Psoas muscle (tissue), 7 donors: ENCODE measurements at regions not wholly inside any gene's neighbourhood (a gene's known extent, or its start where the extent isn't known, plus 50 kb on each side); places are given as distances from the start of the nearest gene placed in this dataset.

Source experiments
- ATAC-seq, 4 donors: fragments of 200-7000 bp; cut with Tn5 transposase; one replicate each; pipeline ENCODE4 v1.9.1; 2020; ENCODE audit warnings: moderate library complexity in 3 of 4, mild to moderate bottlenecking in 2 of 4
- DNase-seq, 2 donors: peaks; one replicate each; pipeline ENCODE4 v3.0.0-alpha.2; 2020
- H3K27ac ChIP-seq: fragments of 200-600 bp; one replicate; pipeline ENCODE4 v1.8.0; 2022
- H3K27me3 ChIP-seq, 3 donors: fragments of 200-600 bp in 1 of 3; one replicate each; pipeline versions ENCODE4 v1.6.1 to v1.8.0; 2013 to 2022; ENCODE audit warnings: low read length in 2 of 3, mild to moderate bottlenecking in 2 of 3, moderate library complexity in 1 of 3; ENCODE audit not compliant: insufficient read depth in 3 of 3
- H3K36me3 ChIP-seq, 2 donors: fragments of 200-600 bp in 1 of 2; one replicate each; pipeline versions ENCODE4 v1.6.1 to v1.8.0; 2013 to 2022; ENCODE audit warnings: low read depth in 1 of 2, mild to moderate bottlenecking in 1 of 2, moderate library complexity in 1 of 2; ENCODE audit not compliant: insufficient read depth in 1 of 2
- H3K4me1 ChIP-seq: fragments of 200-600 bp; one replicate; pipeline ENCODE4 v1.8.0; 2022
- H3K4me3 ChIP-seq: fragments of 200-600 bp; one replicate; pipeline ENCODE4 v1.8.0; 2022; ENCODE audit warnings: mild to moderate bottlenecking
- H3K9me3 ChIP-seq: fragments of 200-600 bp; one replicate; pipeline ENCODE4 v1.8.0; 2022
- WGBS, 3 donors: extraction: QIAGEN DNeasy Blood & Tissue Kit; methylation state at CpG; one replicate each; pipeline versions ENCODE4 v1.1.6 to v1.1.7; 2013; 5-methylcytosine and 5-hydroxymethylcytosine counted together
- intact Hi-C, 2 donors: fragments of 100-400 bp; cut with DNase I; formaldehyde crosslinking; loops; one replicate each; pipeline versions ENCODE4 v1.11.0 to v1.14.2; 2022
- TF ChIP-seq, protein P1 (sequence below): fragments of 200-600 bp; IDR thresholded peaks from one replicate; pipeline ENCODE4 v1.8.0; 2022; ENCODE audit warnings: antibody characterized with exemption
- donor health status: healthy with polysubstance abuse.
- donor health status: DM: no; HTN: no; CAD: no; lungs with moderate emphysema.
- donor health status: Bipolar disorder and iron deficiency.
- donor health status: healthy.
- donor health status: DM: yes; HTN: yes; CAD: no.
- donor health status: DM: no; HTN: no; CAD: no.
- donor health status: DM: yes; HTN: yes; CAD: no.

DNA sequence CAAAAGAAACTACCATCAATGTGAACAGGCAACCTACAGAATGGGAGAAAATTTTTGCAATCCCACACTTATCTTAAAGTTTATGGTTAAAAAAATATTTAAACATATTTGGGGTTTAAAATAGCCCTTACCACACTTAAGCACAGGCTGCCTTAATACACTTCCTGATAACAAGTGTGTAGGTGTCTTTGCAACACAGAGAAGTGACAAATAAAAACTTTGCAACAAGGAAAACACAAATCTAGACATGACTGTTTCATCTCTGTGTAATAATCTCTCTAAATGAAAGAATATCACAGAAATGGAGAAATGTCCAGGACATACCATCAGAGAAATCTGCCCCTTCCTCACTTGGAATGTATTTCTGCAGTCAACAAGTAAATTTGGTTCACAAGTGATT is 464.1 kb upstream of the ARHGEF26 start:
- intact Hi-C loops = no loop called here
- TF ChIP-seq, protein P1, sequence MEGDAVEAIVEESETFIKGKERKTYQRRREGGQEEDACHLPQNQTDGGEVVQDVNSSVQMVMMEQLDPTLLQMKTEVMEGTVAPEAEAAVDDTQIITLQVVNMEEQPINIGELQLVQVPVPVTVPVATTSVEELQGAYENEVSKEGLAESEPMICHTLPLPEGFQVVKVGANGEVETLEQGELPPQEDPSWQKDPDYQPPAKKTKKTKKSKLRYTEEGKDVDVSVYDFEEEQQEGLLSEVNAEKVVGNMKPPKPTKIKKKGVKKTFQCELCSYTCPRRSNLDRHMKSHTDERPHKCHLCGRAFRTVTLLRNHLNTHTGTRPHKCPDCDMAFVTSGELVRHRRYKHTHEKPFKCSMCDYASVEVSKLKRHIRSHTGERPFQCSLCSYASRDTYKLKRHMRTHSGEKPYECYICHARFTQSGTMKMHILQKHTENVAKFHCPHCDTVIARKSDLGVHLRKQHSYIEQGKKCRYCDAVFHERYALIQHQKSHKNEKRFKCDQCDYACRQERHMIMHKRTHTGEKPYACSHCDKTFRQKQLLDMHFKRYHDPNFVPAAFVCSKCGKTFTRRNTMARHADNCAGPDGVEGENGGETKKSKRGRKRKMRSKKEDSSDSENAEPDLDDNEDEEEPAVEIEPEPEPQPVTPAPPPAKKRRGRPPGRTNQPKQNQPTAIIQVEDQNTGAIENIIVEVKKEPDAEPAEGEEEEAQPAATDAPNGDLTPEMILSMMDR = no peak
- no peak overlapping the region for H3K4me3 ChIP-seq
- DNase-seq (no peak), ATAC-seq (no peak)
- H3K9me3 ChIP-seq = no peaks in the 10 kb centered on the region
- H3K27me3 ChIP-seq = no peaks in the 10 kb centered on the region
- no peak overlapping the region for H3K27ac ChIP-seq
- H3K4me1 ChIP-seq = no peaks in the 10 kb centered on the region
- no peaks in the 10 kb centered on the region for H3K36me3 ChIP-seq

DNA sequence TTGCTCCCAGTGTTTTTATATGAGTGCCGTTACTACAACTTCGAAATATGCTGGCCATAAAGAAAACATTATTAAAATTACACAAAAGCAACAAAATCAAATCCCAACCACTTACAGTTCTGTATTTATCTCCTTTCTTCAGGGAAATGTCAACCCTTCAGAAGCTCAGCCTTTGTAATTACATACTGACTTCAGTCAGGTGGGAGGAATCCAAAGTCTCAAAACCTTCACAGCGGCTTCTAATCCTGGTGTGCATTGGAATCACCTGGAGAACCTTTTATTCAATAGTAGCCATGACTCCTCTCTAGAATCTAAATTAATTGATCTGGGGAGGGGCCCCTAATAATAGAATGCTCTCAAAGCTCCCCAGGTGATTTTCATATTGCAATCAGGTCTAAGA is 463.7 kb upstream of the ARHGEF26 start:
- TF ChIP-seq, protein P1 = no peak
- ATAC-seq (no peak), DNase-seq (no peak)
- Histone ChIP-seq H3K27me3 (no peaks in the 10 kb centered on the region), H3K36me3 (no peaks in the 10 kb centered on the region), H3K27ac (no peak overlapping the region), H3K4me1 (no peaks in the 10 kb centered on the region), H3K4me3 (no peak overlapping the region), H3K9me3 (no peaks in the 10 kb centered on the region)
- WGBS, 3 donors = 91 to 97% (median 96%) methylated on average over 3 of the region's 3 CpGs
- intact Hi-C loops = no loop called here

DNA sequence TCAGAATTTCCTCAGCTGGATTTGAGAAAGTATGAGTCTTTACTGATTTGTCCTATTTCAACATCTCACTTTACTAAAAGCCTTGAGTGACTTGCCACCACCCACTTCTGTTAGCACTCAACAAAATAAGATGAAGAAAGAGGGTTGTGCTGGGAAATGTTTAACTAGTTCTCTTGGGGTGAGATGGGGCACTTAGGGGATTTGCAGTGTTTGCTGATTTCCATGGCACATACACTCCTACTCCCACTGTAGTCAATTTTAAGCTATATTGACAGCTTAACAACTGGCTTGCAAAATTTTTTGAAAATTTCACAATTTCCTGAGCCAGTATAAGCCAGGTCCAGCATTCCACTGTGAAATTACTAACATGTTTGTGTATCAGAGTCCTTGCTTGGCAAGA is 463.1 kb upstream of the ARHGEF26 start:
- no peaks in the 10 kb centered on the region for H3K36me3 ChIP-seq
- intact Hi-C loops = no loop called here
- DNase-seq (no peak), ATAC-seq (peak in 2 of 4 donors; percentile 13 to 36)
- H3K4me3 ChIP-seq = no peak overlapping the region
- no peaks in the 10 kb centered on the region for H3K9me3 ChIP-seq
- TF ChIP-seq, protein P1 = no peak
- no peaks in the 10 kb centered on the region for H3K4me1 ChIP-seq
- no peak overlapping the region for H3K27ac ChIP-seq
- H3K27me3 ChIP-seq = no peaks in the 10 kb centered on the region

DNA sequence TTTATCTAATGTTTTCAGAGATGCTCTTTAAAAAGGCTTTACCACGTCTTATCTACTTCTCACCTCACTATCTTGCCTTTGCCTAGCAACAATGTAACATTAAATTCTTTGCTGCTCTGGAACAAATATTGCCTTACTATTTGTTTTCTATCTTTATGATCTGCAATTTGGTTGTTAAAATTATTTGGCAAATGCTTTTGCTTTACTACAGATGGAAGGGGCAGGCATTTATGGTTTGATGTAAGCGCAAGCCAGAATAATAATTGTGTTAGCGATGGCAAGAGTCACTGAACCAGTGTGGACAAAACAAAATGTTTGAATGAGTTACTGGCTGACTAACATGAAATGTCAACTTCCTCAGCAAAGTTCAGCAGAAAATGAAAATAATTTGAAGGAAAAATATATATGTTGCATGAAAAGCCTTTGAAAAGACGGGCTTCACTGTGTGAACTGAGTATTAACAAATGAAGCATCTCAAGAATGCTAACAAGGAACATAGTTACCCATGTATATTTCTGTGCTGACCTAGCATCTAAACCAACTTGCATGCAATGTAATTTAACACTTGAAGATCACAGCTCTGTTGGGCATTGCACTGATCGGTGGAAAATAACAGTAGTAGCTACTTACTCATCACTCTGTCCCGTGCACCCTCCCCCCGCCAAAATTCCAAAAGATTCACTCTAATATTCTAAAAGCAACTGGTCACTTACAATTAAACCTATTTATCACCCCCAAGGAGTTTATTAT is 454.0 kb upstream of the ARHGEF26 start:
- Histone ChIP-seq H3K4me3 (no peak overlapping the region), H3K4me1 (no peaks in the 10 kb centered on the region), H3K36me3 (no peaks in the 10 kb centered on the region), H3K27ac (no peak overlapping the region), H3K27me3 (no peaks in the 10 kb centered on the region), H3K9me3 (no peaks in the 10 kb centered on the region)
- ATAC-seq = no peak
- no peak for DNase-seq
- 68 to 82% (median 75%) methylated on average over 7 of the region's 7 CpGs for WGBS, 3 donors
- intact Hi-C loops = no loop called here
- TF ChIP-seq, protein P1 = no peak

DNA sequence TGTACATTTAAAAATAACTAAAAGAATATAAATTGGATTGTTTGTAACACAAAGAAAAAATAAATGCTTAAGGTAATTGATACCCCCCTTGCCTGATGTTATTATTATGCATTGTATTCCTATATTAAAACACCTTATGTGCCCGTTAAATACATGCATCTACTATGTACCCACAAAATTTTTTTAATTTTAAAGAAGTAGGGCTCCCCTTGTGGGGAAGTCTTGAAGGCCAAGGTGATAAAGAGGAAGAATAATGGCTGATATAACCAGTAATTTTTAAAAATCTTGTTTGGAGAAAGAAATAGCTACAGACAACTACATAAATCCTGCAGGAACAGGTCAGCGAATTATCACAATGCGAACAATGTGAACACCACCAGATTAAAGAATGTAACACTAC is 451.7 kb upstream of the ARHGEF26 start:
- TF ChIP-seq, protein P1 = no peak
- Histone ChIP-seq H3K27me3 (no peaks in the 10 kb centered on the region), H3K27ac (no peak overlapping the region), H3K4me1 (no peaks in the 10 kb centered on the region), H3K4me3 (no peak overlapping the region), H3K36me3 (no peaks in the 10 kb centered on the region), H3K9me3 (no peaks in the 10 kb centered on the region)
- intact Hi-C loops = no loop called here
- ATAC-seq = no peak
- no peak for DNase-seq
- WGBS, 3 donors = 87 to 93% (median 92%) methylated on average over 3 of the region's 3 CpGs
